ENCODE measurements at regions not wholly inside any gene's neighbourhood (a gene's known extent, or its start where the extent isn't known, plus 50 kb on each side); places are given as distances from the start of the nearest gene placed in this dataset.

DNA sequence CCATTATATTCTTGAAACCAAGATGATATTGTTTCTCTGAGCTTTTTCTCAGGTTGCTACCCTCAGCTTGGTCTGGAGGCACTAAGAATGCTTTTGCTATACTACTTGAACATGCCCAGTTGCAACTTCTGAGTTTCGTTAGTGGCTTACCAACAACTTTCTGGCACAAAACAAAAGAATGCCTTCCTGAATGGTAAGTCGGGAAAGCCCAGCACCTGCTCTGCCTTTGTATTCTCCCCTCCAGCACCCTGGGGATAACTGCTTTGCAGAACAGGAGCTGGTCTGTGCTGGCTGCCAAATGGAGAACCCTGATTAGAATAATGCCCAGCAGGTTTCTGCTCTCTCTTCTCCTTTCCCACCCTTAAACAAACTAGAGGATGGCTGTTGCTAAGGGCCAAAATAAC, 149.3 kb downstream of the TGFB2 start:
- TF ChIP-seq, protein P1, sequence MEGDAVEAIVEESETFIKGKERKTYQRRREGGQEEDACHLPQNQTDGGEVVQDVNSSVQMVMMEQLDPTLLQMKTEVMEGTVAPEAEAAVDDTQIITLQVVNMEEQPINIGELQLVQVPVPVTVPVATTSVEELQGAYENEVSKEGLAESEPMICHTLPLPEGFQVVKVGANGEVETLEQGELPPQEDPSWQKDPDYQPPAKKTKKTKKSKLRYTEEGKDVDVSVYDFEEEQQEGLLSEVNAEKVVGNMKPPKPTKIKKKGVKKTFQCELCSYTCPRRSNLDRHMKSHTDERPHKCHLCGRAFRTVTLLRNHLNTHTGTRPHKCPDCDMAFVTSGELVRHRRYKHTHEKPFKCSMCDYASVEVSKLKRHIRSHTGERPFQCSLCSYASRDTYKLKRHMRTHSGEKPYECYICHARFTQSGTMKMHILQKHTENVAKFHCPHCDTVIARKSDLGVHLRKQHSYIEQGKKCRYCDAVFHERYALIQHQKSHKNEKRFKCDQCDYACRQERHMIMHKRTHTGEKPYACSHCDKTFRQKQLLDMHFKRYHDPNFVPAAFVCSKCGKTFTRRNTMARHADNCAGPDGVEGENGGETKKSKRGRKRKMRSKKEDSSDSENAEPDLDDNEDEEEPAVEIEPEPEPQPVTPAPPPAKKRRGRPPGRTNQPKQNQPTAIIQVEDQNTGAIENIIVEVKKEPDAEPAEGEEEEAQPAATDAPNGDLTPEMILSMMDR (conservative IDR thresholded peaks at IDR 0.05; ENCODE audit: low read depth, low read length): no peak
- H3K4me3 ChIP-seq (ENCODE audit: low read length): no peak overlapping the region
- DNase-seq (ENCODE audit: low read depth): no peak

DNA sequence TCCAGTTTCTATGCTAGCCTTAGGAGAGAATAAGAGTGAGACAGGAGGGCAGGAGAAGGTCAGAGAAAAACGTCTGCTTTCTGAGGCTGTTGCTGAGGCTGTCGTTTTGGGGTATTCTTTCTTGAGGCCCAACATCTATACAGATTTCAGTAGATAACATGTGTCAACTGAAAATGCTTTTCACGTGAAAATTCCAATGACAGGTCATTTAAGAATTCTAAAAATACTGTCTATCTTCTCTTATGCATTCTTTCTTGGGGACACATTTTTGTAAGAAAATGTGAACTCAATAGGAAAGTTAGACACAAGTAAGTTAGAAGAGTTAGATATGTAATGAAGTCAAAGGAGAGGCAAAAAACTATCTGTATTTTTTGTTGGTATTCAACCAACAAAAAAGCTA, 150.8 kb downstream of the TGFB2 start:
- TF ChIP-seq, protein P1 (conservative IDR thresholded peaks at IDR 0.05; ENCODE audit: low read depth, low read length): no peak
- no peak overlapping the region for H3K4me3 ChIP-seq (ENCODE audit: low read length)
- no peak for DNase-seq (ENCODE audit: low read depth)

DNA sequence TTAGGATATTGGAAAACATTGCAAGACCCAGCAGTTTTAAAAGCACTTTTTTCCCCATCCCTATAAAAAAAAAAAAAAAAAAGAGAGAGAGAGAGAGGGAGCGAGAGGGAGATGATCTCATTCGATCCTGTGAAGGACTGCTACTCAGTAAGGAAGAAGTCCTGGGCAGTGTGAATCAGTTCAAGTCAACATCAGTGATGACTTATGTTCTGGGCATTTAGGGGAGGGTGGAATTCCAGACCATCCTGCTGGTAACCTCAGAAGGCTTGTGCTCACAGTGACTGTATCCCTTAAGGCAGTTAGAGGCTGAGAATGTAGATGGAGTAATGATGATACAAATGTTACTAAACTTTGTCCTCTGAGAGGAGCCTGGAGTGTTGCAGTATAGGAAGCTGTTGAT, 151.4 kb downstream of the TGFB2 start:
- DNase-seq (ENCODE audit: low read depth): peak; percentile 87
- TF ChIP-seq, protein P1 (conservative IDR thresholded peaks at IDR 0.05; ENCODE audit: low read depth, low read length): no peak
- no peak overlapping the region for H3K4me3 ChIP-seq (ENCODE audit: low read length)

DNA sequence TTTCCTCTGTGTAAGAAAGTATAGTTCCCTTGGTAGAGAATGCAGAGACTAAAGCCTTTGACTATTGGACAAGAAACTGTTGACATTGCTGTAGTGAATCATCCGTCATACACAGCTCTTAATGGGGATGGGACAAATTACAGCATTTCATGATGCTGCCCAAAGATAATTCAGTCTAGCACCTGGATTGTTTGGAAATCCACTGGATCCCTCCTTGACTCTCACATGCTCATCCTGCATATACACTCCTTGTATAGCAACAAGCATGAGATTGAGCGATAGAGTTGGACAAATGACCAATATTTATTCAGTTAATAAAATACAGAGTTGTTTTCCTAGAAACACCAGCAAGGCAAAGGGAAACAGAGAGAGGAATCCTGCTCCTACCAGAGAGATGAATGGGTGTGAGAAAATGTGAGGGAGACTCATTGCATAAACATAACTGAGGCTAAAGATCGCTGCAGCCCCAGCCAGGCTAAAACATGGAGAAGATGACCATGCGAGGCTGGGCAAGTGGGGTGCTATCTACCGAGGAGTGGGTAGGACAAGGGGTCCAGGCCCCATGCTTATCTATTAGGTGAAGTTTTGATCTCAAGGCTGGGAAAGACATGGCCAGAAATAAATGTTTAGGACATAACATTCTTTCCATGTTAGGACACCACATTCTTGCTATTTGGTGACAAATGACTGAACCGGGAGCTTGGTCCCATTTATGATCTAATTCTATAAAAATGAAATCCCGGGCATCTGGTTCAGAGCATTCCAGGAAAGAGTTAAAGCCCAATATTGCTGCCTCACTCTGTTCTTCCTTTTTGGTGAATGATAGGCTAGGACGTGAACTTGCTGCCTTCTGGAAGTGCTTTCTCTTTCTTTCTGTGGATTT, 153.2 kb downstream of the TGFB2 start:
- no peak overlapping the region for H3K4me3 ChIP-seq (ENCODE audit: low read length)
- no peak for DNase-seq (ENCODE audit: low read depth)

DNA sequence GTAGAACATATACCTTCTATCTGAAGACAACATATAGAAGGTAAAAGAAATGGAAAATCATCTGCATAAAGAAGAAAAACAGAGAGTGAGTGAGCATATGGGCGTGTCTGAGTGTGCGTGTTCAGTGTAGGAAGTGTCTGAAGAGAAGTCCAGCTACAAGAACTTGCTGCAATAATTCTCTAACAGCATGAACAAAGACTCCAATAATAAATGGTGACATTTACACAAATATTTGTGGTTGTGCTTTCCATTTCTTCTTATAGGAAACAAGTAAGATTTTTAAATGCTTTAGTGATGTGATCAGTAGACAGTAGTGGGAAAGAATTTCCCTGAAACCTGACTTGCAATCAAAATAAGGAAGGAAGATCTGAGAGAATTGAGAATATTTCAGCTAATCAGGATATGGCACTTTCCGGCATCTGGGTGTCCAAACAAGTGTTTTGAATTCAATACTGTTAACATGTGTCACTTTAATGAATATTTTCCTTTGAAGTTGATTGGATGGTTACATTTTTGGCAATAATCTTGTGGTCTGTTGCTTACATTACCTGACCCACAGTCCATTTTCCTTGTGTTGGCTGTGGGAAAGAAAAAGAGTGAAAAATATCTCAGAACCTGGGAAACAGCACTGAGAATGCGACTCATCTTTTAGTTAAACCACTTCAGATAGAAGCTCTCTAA, 154.0 kb downstream of the TGFB2 start:
- H3K4me3 ChIP-seq (ENCODE audit: low read length): no peak overlapping the region
- DNase-seq (ENCODE audit: low read depth): no peak
- TF ChIP-seq, protein P1 (conservative IDR thresholded peaks at IDR 0.05; ENCODE audit: low read depth, low read length): no peak

More for the DNA sequence above, 153.2 kb downstream of the TGFB2 start:
- TF ChIP-seq, protein P1 (conservative IDR thresholded peaks at IDR 0.05; ENCODE audit: low read depth, low read length): no peak

DNA sequence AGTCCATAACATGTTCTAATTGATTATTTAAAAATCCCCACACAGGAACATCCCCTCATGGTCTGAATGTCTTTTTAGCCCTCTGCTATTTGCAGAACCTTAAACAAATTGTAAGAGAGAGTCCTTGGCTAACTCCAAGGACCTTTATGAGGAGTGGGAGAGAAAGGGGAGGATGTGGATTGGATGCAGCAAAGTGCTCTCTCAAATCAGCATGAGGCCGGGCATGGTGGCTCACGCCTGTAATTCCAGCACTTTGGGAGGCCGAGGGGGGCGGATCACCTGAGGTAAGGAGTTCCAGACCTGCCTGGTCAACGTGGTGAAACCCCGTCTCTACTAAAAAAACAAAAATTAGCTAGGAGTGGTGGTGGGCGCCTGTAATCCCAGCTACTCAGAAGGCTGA, 154.8 kb downstream of the TGFB2 start:
- TF ChIP-seq, protein P1 (conservative IDR thresholded peaks at IDR 0.05; ENCODE audit: low read depth, low read length): no peak
- no peak for DNase-seq (ENCODE audit: low read depth)
- H3K4me3 ChIP-seq (ENCODE audit: low read length): no peak overlapping the region
